ENCODE measurements at regions not wholly inside any gene's neighbourhood (a gene's known extent, or its start where the extent isn't known, plus 50 kb on each side); places are given as distances from the start of the nearest gene placed in this dataset.

DNA sequence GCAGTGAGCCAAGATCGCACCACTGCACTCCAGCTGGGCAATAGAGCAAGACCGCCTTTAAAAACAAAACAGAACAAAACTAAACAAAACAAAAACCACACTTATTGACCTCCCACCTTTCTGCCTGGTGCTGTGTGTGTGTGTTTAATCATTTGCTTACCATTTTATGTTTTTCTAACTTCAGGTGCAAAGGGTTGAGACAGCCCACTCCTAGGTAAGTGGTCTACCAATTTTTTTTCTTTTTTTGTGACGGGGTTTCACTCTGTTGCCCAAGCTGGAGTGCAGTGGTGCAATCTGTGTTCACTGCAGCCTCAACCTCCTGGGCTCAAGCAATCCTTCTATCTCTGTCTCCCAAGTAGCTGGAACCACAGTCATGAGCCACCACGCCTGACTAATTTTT lies 65.8 kb downstream of the SALL1 start:
- no peak for DNase-seq

GRCh38 chr16:51084074-51084928 lies 66.8 kb downstream of the SALL1 start:
- no peak for DNase-seq

DNA sequence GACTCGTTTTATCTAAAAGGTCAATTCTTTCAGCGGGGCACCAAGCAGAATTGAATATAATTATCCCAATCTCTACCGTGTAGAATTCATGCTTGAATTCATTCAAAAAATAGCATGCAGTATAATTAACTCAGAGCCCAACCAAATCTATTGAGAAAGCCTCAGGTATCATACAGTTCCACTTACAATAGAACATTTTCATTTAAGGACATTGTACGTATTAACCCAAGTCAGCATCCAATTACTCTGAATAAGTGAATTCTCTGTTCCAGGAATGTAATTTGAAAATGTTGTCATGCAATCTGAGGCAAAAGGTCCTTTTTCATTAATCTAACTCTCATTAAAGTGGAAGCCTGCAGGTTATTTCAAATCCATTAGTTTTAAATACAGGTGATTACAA lies 78.5 kb downstream of the SALL1 start:
- no peak for DNase-seq

- DNase-seq = no peak
These were observed 79.7 kb downstream of the SALL1 start for GRCh38 chr16:51071326-51071725.

DNA sequence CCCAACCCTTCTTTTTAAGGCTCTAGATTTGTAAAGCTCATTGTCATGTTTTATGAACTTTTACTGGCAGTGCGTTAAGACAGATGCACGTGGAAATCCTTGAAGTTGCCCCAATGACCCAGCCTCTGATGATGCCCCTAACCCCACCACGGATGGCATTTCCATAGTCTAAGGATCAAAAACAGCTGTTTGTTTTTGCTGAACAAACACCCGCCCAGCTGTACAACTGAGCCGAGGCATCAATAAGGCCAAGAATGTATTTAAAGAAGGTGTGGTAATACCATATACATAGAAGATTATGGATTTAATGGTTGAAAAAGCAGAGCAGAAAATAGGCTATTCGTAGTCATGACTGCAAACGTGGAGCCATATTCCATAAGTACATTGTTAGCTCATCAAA lies 83.7 kb downstream of the SALL1 start:
- no peak for DNase-seq

- DNase-seq = no peak
These were observed 89.0 kb downstream of the SALL1 start for GRCh38 chr16:51062039-51062438.

GRCh38 chr16:51061328-51061727 lies 89.7 kb downstream of the SALL1 start:
- no peak for DNase-seq

DNA sequence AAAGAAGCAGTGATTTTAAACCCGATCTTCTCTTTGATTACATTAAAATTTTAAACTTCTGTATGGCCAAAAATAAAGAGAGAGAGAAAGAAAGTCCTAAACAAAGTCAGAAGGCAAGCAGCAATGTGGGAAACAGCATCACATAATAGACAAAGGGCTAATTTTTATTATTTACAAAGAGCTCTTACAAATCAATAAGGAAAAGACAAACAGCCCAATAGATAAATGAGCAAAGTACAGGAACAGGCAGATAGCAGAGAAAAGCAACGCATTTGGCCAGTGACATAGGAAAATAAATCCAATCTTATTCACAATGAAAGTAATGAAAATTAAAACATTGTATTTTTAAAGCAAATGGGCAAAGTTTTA lies 93.1 kb downstream of the SALL1 start:
- no peak for DNase-seq

GRCh38 chr16:51057102-51057793 lies 93.8 kb downstream of the SALL1 start:
- DNase-seq = no peak

- no peak for DNase-seq
These were observed 94.7 kb downstream of the SALL1 start for GRCh38 chr16:51056331-51056730.

- DNase-seq = no peak
These were observed 95.6 kb downstream of the SALL1 start for GRCh38 chr16:51055434-51055833.

DNA sequence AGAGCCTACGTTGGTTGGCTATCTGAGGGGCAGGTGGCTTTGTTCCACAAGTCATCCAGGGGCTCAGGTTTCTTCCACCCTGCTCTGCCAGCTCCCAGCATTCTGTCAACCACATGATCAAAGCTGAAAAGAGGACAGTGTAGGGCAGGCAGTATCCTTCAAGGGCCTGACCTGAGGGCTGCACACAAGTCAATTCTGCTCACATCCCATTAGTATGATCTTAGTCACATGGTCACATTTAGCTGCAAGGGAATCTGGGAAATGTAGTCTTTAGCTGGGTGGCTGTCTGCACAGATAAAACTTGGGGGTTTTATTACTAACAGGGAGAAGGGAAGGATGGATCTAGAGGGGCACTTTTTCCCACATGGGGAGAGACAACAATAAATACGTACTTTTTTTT lies 97.3 kb downstream of the SALL1 start:
- DNase-seq = no peak

GRCh38 chr16:51051671-51052070 lies 99.4 kb downstream of the SALL1 start:
- no peak for DNase-seq

DNA sequence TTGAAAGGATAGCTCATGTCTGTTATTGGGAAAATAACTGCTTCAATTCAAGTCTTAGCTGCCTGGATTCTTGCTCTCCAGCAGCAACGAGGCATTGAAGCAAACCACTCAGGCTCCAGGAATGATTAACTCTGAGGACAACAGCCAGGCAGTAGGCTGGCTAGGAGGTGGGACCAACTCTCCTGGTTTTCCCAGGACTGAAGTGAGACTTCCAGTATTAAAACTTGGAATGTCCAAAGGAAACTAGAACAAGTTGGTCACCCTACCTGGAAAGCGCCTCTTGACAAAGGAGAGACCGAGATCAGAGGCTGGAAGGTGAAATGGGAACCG lies 100.7 kb downstream of the SALL1 start:
- peak; percentile 30 for DNase-seq

DNA sequence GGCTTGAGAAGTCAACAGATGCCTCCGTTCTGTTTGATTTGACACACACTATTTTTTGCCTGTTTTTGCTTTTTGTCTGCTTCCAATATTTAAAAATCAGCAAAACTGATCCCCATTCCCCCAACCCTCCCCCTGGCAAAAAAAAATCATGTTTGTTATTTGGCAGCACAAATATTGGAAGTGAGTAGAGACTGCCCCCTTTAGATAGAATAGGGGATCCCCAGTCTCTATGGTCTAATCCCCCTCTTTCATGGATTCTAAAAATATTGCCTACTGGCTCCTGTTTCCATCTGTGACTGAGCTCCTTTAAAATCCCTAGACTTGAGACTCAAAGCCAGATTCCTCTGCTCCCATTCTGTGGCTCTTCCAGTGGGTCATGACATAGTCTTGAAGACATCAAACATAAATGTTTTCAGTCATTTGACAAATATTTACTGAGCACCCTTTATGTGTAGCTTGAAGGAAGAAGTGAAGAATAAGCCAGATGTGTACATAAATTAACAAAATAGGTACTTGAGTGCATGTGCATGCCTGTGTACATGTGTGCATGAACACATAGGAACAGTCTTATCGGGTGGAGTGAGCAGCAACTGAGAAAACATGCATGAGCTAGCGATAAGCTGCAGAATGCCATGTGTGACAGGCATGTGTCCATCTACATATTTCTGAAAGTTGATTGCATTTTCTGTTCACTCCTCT lies 101.2 kb downstream of the SALL1 start:
- DNase-seq = no peak

GRCh38 chr16:51049276-51049675 lies 101.8 kb downstream of the SALL1 start:
- DNase-seq = no peak

DNA sequence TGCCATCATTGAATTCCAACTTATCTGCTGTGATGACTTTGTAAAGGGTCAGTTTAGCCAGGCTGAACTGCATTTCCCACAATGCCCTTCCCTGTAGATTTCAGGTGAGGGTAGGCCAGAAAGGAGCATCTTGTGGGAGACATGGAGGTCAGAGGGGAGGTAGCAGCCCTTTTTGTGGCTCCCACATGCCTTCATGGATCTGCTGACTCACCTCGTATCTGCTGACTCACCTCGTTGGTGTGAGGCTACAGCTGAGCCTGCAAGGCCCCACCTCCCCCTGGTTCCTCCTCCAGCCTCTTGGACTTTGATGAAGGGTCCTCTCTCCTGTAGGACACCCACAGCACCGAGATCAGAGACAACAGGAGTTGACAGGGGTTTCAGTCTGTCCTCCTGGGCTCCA lies 102.5 kb downstream of the SALL1 start:
- no peak for DNase-seq

DNA sequence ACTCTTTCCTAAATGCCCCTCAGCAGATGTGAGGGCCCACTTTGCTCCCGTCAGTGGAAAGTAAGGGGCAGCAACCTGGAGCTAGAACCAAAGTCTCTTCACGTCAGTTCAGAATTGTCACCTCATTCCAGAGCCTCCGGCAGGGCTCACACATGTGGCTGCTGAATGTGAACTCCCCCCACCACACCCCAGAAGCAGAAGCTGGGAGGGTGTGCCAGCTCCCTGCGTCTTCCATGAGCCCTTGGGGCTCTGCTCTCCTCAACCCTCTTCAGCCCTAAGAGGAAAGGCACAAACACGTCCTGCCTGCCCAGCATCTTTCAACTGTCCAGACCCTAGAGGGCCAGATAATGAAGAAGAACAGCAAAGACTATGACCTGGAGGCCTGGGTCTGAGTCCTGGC lies 105.3 kb downstream of the SALL1 start:
- DNase-seq = no peak

- DNase-seq = no peak
These were observed 105.9 kb downstream of the SALL1 start for GRCh38 chr16:51045186-51045585.

- no peak for DNase-seq
These were observed 109.5 kb downstream of the SALL1 start for GRCh38 chr16:51041546-51041945.

GRCh38 chr16:51040637-51041036 lies 110.4 kb downstream of the SALL1 start:
- no peak for DNase-seq

DNA sequence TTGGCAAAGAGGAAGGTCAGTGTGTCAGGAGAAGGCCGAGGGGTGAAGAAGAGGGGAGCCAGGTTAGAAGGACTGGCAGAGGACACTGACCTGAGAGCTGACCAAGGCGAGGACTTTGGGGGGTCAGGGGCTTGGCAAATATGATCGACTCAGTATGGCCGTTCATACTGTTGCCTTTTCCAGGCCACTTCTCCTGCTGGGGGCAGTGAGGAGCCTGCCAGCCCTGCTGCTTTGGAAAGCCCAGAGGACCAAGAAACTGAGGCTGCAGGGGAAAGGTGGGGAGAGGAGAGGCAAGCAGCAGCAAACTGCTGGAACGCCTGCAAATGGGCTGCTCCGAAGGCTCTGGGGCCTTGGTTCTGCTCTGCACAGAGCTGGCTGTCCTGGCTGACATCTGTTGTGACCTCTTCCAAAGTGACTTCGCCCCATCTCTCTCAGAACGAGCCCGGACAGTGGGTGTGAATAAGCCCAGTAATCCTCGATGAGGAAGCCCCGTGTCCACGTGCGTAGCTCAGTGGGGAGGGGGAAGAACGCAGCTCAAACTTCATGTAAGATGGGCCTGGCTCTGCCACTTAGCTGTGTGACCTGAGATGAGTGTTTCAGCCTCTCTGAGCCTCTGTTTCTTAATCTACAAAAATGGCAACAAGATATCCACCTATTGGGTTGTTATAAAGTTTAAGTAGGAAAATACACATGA lies 111.3 kb downstream of the SALL1 start:
- DNase-seq = no peak

DNA sequence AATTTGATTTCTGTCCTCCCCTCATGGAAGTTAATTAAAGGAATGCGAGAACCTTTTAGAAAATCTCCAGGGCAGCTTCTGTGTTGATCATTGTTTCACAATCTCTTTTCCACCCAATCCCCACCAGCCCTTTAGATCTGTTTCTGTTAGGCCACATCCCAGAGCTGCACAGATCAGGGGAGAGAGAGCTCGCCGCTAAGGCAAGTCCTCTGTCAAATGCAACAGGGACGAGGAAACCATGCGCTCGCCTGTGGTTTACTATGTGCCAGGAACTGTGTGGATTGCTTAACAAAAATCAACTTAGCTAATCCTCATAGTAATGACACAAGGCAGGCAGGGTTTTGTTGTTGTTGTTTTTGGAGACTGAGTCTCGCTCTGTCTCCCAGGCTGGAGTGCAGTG lies 115.4 kb downstream of the SALL1 start:
- no peak for DNase-seq

Data from left kidney (tissue), 1 donor.